HL-60 (cell line): ENCODE measurements at regions not wholly inside any gene's neighbourhood (a gene's known extent, or its start where the extent isn't known, plus 50 kb on each side); places are given as distances from the start of the nearest gene placed in this dataset.

Experiments used
- DNase-seq, 2 experiments: peaks; one replicate each; pipeline ENCODE4 v3.0.0-alpha.2; 2010 to 2020; ENCODE audit warnings: low read depth in 1 of 2, low spot score in 1 of 2
- H3K27ac ChIP-seq: fragments of 250-450 bp; sonication (Bioruptor Pico); replicated peaks from 2 replicates; pipeline ENCODE4 v1.5.1; 2020; ENCODE audit warnings: mild to moderate bottlenecking, moderate library complexity
- H3K27me3 ChIP-seq: fragments of 250-450 bp; sonication (Bioruptor Pico); 2 replicates; pipeline ENCODE4 v1.5.1; 2021; ENCODE audit warnings: mild to moderate bottlenecking, moderate library complexity; ENCODE audit not compliant: insufficient read depth, poor library complexity, severe bottlenecking
- H3K4me3 ChIP-seq: replicated peaks from 2 replicates; pipeline ENCODE4 v1.5.1; 2011; ENCODE audit warnings: mild to moderate bottlenecking, control low read depth, low read length; ENCODE audit not compliant: insufficient read depth
- GABPA ChIP-seq: IDR thresholded peaks from 2 replicates; pipeline ENCODE4 v1.6.1; 2012; ENCODE audit warnings: low read depth
- POLR2AphosphoS5 ChIP-seq: IDR thresholded peaks from 2 replicates; pipeline ENCODE4 v1.6.1; 2012; ENCODE audit warnings: low read depth
- SPI1 ChIP-seq: IDR thresholded peaks from 2 replicates; pipeline ENCODE4 v1.6.1; 2012; ENCODE audit warnings: low read depth, mild to moderate bottlenecking, borderline replicate concordance
- TF ChIP-seq, protein P1 (sequence below): IDR thresholded peaks from one replicate; pipeline ENCODE4 v1.5.1; 2011; ENCODE audit warnings: low read length, control low read depth, inconsistent platforms; ENCODE audit not compliant: insufficient read depth
- TF ChIP-seq, protein P2 (sequence below): IDR thresholded peaks from 2 replicates; pipeline ENCODE4 v1.6.1; 2012; ENCODE audit warnings: low read depth; ENCODE audit not compliant: insufficient replicate concordance

DNA sequence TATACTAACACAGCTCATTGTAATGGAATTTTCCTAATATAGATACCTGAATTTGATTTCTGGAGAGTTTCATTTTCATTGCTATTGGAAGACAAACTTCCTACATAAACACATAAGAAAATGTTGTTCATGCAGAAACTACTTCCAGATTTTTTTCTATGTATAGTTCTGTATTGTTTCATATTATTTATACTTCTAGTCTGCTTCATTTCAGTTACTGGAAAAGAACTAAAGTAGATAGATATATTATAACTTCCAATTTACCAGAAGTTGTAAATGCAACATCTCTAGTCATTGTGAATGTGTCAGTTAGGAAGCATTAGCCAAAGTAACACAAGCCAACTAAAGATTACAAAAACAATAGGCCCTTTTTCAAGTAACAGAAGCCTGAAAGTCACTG, 147.3 kb upstream of the ZNF385D start:
- no peak overlapping the region for H3K4me3 ChIP-seq
- DNase-seq, result no peak
- no peak overlapping the region for H3K27ac ChIP-seq
- no peaks in the 10 kb centered on the region for H3K27me3 ChIP-seq
- TF ChIP-seq SPI1 (no peak), GABPA (no peak), POLR2AphosphoS5 (no peak)
- TF ChIP-seq, protein P1, sequence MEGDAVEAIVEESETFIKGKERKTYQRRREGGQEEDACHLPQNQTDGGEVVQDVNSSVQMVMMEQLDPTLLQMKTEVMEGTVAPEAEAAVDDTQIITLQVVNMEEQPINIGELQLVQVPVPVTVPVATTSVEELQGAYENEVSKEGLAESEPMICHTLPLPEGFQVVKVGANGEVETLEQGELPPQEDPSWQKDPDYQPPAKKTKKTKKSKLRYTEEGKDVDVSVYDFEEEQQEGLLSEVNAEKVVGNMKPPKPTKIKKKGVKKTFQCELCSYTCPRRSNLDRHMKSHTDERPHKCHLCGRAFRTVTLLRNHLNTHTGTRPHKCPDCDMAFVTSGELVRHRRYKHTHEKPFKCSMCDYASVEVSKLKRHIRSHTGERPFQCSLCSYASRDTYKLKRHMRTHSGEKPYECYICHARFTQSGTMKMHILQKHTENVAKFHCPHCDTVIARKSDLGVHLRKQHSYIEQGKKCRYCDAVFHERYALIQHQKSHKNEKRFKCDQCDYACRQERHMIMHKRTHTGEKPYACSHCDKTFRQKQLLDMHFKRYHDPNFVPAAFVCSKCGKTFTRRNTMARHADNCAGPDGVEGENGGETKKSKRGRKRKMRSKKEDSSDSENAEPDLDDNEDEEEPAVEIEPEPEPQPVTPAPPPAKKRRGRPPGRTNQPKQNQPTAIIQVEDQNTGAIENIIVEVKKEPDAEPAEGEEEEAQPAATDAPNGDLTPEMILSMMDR, result no peak
- TF ChIP-seq, protein P2, sequence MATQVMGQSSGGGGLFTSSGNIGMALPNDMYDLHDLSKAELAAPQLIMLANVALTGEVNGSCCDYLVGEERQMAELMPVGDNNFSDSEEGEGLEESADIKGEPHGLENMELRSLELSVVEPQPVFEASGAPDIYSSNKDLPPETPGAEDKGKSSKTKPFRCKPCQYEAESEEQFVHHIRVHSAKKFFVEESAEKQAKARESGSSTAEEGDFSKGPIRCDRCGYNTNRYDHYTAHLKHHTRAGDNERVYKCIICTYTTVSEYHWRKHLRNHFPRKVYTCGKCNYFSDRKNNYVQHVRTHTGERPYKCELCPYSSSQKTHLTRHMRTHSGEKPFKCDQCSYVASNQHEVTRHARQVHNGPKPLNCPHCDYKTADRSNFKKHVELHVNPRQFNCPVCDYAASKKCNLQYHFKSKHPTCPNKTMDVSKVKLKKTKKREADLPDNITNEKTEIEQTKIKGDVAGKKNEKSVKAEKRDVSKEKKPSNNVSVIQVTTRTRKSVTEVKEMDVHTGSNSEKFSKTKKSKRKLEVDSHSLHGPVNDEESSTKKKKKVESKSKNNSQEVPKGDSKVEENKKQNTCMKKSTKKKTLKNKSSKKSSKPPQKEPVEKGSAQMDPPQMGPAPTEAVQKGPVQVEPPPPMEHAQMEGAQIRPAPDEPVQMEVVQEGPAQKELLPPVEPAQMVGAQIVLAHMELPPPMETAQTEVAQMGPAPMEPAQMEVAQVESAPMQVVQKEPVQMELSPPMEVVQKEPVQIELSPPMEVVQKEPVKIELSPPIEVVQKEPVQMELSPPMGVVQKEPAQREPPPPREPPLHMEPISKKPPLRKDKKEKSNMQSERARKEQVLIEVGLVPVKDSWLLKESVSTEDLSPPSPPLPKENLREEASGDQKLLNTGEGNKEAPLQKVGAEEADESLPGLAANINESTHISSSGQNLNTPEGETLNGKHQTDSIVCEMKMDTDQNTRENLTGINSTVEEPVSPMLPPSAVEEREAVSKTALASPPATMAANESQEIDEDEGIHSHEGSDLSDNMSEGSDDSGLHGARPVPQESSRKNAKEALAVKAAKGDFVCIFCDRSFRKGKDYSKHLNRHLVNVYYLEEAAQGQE, result no peak

DNA sequence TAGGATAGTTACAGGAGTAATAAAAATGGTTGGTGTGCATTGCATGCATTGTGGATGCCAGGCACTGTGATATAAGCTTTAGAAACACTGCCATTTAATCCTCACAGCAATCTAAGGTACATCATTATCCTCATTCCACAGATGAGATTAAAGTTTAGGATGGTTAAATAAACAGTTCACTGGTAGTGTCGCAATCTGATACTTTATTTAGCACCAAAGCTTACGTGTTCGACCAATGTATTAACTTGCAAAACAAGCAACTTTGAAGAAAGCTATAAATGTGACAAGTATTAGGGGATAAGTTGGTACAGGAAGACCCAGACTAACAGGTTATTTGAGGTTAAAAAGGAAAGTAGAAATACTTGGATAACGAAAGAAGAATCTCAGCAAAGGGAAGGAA, 150.5 kb upstream of the ZNF385D start:
- DNase-seq, result no peak
- TF ChIP-seq SPI1 (no peak), GABPA (no peak), POLR2AphosphoS5 (no peak)
- TF ChIP-seq, protein P2, result no peak
- TF ChIP-seq, protein P1, result no peak
- H3K4me3 ChIP-seq, result no peak overlapping the region
- no peak overlapping the region for H3K27ac ChIP-seq
- no peaks in the 10 kb centered on the region for H3K27me3 ChIP-seq

DNA sequence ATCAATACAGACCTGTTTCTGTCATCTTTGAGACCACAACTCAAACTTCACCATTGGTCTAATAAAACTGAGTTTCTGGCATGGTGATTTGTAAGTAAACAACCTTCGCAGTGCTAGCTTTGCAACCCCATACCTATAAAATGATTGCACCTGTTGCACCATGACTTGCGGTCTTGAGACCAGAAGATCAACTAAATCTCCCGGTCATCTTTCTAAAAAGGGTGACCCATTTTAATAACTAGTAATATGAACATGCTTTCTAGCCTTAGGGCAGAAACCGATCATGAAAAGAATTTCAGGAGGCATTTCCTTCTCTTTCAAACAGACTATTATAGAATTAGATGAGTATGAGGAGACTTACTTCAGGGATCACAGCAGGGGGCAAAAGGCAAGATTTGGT, 151.9 kb upstream of the ZNF385D start:
- no peak overlapping the region for H3K27ac ChIP-seq
- no peak for DNase-seq
- H3K27me3 ChIP-seq, result no peaks in the 10 kb centered on the region
- TF ChIP-seq POLR2AphosphoS5, result no peak
- no peak for TF ChIP-seq SPI1
- TF ChIP-seq GABPA, result no peak
- TF ChIP-seq, protein P2, result no peak
- TF ChIP-seq, protein P1, result no peak
- no peak overlapping the region for H3K4me3 ChIP-seq
